Myocyte (in vitro differentiated cells): ENCODE measurements at regions not wholly inside any gene's neighbourhood (a gene's known extent, or its start where the extent isn't known, plus 50 kb on each side); places are given as distances from the start of the nearest gene placed in this dataset.
A peak's percentile ranks its signal among the peaks of the same experiment; 100 is the strongest.

ENCODE experiments used
- DNase-seq: peaks from one replicate; pipeline ENCODE4 v3.0.0-alpha.2; 2012; ENCODE audit warnings: low read depth

GRCh38 chr12:90275088-90275487 is 566.5 kb upstream of the ATP2B1 start:
- no peak for DNase-seq

GRCh38 chr12:90274407-90274806 is 565.8 kb upstream of the ATP2B1 start:
- DNase-seq: no peak

- no peak for DNase-seq
These were observed 559.9 kb upstream of the ATP2B1 start for GRCh38 chr12:90268574-90268973.

- DNase-seq: peak; percentile 82
These were observed 553.6 kb upstream of the ATP2B1 start for GRCh38 chr12:90262251-90262650.

- DNase-seq: peak; percentile 94
These were observed 552.6 kb upstream of the ATP2B1 start for GRCh38 chr12:90261283-90261682.

- peak; percentile 81 for DNase-seq
These were observed 551.5 kb upstream of the ATP2B1 start for GRCh38 chr12:90260136-90260535.

- no peak for DNase-seq
These were observed 549.4 kb upstream of the ATP2B1 start for GRCh38 chr12:90257927-90258624.

GRCh38 chr12:90254796-90255195 is 546.2 kb upstream of the ATP2B1 start:
- DNase-seq: no peak

GRCh38 chr12:90253674-90254181 is 545.1 kb upstream of the ATP2B1 start:
- DNase-seq: peak; percentile 99

- no peak for DNase-seq
These were observed 544.5 kb upstream of the ATP2B1 start for GRCh38 chr12:90253136-90253535.

- peak; percentile 88 for DNase-seq
These were observed 542.1 kb upstream of the ATP2B1 start for GRCh38 chr12:90250766-90251165.

- DNase-seq: no peak
These were observed 541.4 kb upstream of the ATP2B1 start for GRCh38 chr12:90250042-90250441.

GRCh38 chr12:90246688-90247087 is 538.0 kb upstream of the ATP2B1 start:
- DNase-seq: no peak

GRCh38 chr12:90245391-90245790 is 536.8 kb upstream of the ATP2B1 start:
- DNase-seq: peak; percentile 51

GRCh38 chr12:90244232-90244631 is 535.6 kb upstream of the ATP2B1 start:
- no peak for DNase-seq

- DNase-seq: no peak
These were observed 534.6 kb upstream of the ATP2B1 start for GRCh38 chr12:90243211-90243610.

- no peak for DNase-seq
These were observed 531.2 kb upstream of the ATP2B1 start for GRCh38 chr12:90239732-90240260.

- DNase-seq: no peak
These were observed 530.1 kb upstream of the ATP2B1 start for GRCh38 chr12:90238663-90239271.

- DNase-seq: no peak
These were observed 529.2 kb upstream of the ATP2B1 start for GRCh38 chr12:90237841-90238240.

GRCh38 chr12:90235642-90236041 is 527.0 kb upstream of the ATP2B1 start:
- peak; percentile 33 for DNase-seq

GRCh38 chr12:90234472-90234871 is 525.8 kb upstream of the ATP2B1 start:
- peak; percentile 56 for DNase-seq
